Left kidney (tissue), 1 donor: ENCODE measurements at regions not wholly inside any gene's neighbourhood (a gene's known extent, or its start where the extent isn't known, plus 50 kb on each side); places are given as distances from the start of the nearest gene placed in this dataset.
A peak's percentile ranks its signal among the peaks of the same experiment; 100 is the strongest.
"Not testable (repeated sequence)": the region's sequence is repeated elsewhere in the genome, so short reads cannot be mapped to it uniquely, and the experiment has no call there.

Experiments used
- DNase-seq: peaks from one replicate; pipeline ENCODE4 v3.0.0-alpha.2; 2013

GRCh38 chr6:23518294-23518693 lies 607.7 kb upstream of the NRSN1 start:
- no peak for DNase-seq

GRCh38 chr6:23522792-23523547 lies 603.0 kb upstream of the NRSN1 start:
- DNase-seq, result no peak

DNA sequence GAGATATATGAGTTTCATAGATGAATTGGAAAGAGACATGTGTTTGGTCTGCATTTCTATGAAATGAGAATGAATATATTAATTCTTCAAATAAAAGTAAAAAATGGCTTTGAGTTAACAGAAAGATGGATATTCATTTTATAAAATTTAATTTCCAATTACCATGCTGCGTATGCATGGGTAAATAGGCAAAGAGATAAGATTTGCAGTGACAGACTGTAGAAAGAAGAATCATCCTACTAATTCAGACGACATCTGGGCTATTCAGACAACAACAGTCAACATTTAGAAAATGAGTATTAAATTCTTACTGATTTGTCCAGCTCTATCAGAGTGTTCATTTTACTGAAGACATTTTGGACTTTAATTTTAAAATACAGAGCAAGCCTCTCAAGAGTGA lies 602.2 kb upstream of the NRSN1 start:
- DNase-seq, result no peak

DNA sequence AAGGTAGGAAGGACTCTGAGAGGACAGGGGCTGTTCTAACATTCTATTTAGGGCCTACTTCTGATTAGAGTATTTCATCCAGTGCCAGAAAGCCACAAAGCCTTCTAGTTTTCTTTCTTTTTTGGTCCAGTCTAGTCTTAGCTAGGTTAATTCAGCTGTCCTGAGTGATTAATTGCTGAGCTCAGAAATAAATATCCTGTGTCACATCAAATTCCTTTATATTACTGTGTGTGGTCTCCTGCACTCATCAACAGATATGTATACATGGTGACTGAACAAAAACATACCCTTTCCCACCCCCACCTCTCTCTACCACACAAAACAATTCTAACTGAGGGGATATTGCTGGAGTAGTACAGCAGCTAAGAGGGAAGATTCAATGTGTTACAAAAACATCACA lies 601.5 kb upstream of the NRSN1 start:
- DNase-seq, result peak; percentile 48

DNA sequence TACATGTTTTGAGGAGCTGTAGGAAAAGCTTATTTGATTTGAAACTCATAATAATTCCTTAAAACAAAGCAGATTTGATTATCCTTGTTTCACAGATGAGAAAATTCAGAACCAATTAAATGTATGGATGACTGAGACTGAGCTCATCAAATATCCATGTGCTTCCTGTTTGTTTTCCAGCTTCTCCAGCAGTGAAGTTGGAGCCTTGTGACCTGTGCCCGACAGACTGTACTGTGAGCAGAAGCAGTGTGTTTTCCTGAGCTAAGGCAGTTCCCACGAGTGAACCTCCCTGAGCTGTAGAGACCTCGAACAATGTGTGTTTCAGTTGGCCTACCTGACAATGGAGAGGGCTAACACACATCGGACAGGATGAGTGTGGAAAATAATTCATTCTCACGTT lies 599.5 kb upstream of the NRSN1 start:
- DNase-seq, result no peak

DNA sequence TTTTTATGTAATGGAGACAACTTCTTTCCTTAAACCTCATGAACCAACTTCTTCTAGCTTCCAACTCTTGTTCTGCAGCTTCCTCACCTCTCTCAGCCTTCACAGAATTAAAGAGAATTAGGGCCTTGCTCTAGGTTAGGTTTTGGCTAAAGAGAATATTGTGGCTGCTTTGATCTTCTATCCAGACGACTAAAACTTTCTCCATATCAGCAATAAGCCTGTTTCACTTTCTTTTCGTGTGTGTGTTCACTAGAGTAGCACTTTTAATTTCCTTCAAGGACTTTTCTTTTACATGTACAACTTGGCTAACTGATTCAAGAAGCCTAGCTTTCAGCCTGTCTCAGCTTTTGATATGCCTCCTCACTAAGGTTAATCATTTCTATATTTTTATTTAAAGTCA lies 596.1 kb upstream of the NRSN1 start:
- no peak for DNase-seq

GRCh38 chr6:23531666-23532065 lies 594.3 kb upstream of the NRSN1 start:
- DNase-seq, result no peak

DNA sequence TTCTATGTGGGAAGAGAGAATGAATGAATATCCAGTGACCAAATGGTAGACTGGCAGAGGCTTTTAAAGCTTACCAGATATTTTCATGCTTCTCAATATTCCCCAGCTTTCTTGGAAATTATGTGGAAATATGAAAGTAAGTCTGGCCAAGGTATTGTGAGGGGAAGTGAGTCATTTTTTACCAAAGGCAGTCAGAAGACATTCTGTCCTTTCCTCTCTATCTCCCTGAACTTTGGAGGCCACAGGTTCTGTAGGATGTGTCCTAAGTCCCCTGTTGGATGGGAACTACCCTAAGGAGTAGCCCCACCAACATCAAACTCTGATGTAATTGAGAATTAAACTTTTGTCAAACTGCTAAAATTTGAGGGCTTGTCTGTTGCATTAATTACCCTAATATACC lies 593.8 kb upstream of the NRSN1 start:
- DNase-seq, result no peak

DNA sequence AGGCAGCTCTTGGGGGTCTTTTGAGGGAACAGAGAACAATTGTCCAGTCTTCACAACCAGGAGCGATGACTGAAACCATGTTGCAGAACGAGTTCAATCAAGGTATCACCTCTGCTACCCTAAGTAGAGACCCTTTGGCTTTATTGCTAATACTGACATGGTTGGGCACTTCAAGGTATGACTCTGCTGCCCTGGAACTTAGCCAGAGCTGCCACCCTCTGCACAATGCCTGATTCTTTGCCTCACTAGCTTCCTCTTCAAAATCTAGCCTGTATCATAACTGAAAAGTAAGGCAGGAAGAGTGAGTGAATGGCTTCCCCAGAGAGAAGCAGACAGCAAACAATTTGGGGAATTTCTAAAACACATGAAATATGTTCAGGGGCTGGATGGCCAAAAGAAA lies 592.7 kb upstream of the NRSN1 start:
- DNase-seq, result no peak

DNA sequence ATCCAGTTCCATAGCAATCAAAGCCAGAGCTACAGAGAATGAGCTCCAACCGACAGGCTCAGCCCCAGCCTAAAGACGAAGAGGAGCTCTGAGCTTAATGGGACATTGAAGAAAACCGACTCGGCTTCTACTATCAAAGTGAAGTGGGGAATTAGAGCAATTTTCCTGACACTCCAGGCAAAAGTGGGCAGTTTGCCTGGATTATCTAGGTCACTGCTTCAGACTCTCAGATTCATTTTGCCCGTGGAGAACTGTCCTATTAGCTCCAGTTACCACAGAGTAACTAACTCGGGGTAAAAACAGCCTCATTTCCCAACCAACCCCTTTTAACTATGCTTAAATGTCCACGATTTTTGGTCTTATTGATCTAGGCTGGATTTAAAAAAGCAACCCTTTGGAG lies 592.1 kb upstream of the NRSN1 start:
- DNase-seq, result no peak

DNA sequence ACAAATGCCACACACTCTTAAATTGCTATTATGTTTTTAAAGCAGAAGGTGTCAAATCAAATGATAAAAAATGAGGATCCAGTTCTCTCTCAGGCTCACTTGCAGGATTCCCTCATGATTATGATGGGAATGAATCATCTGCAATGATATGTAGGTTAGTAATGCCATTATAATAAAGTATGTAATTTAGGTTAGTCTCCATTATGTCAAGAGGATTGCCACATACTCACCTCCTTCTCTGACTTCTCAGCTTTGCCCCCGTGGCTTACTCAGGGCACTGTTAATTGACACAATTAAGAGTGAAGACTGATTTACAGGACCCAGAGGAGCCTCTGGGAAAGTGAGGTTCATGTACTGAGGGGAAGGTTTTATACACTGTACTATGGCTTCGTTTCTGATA lies 591.7 kb upstream of the NRSN1 start:
- no peak for DNase-seq

DNA sequence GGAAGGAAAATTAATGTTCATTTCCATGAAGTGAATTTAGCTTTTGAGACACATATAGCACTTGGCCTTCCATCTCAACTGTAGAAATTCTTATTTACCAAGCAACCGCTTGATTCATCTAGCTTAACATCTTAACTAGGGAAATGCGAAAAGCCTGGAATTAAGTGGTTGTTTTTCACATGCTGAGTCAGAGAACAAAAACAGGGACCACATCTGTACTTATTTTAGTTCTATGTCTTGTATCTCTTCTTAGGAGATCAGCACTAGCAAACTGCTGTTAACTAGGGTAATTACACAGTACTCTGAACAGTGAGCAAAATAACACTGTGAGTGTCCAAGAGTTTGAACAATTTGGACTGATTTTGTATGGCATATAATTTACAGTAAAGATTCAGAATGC lies 590.9 kb upstream of the NRSN1 start:
- no peak for DNase-seq

- DNase-seq, result no peak
Observed at GRCh38 chr6:23537828-23538227, 588.2 kb upstream of the NRSN1 start.

DNA sequence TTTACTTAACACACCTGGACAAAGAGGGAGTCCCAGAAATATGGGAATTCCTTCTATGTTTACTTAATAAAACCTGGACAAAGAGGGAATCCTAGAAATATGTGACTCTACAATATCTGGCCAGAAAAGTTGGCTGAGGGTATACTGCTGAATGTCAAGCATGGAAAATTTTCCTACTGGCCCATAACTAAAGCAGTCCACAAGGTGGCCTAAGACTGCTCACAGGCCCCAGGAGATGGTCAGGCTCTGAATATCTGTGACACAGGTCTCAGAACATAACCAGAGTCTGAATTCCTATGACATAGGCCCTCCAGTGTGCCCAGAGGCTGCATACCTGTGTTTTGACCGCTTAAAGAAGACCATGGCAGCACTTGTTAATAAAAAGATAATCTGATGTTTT lies 578.2 kb upstream of the NRSN1 start:
- DNase-seq, result no peak

GRCh38 chr6:23554953-23555352 lies 571.1 kb upstream of the NRSN1 start:
- DNase-seq, result not testable (repeated sequence)

DNA sequence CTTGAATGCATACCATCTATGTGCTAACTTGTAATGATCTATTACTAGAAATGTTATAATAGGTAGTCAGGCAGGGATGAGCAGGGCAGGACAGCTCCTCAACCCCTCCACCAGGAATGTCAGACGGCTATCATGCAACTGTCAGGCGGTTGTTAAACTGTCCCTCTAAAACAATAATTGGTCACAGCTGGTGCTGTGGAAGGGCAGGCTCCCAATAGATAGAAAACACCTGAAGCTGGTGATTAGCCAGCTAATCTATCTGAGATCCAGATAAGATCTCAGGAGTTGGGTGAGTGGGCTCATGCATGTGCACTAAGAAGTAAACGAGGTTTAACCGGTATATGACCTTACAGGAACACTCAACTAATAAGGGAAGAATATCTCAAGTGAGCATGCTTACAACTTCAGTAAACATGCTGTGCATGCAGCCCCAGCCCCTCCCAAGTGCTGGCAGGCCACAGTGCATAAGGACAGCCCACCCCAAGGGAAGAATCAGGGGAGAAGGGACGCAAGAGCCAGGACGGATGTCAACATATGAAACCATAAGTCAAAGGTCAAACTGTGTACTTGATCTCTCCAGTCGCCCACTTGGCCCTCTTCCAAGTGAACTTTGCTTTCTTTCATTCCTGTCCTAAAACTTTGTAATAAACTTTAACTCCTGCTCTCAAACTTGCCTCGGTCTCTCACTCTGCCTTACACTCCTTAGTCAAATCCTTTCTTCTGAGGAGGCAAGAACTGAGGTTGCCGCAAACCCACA lies 566.2 kb upstream of the NRSN1 start:
- peak; percentile 34 for DNase-seq

DNA sequence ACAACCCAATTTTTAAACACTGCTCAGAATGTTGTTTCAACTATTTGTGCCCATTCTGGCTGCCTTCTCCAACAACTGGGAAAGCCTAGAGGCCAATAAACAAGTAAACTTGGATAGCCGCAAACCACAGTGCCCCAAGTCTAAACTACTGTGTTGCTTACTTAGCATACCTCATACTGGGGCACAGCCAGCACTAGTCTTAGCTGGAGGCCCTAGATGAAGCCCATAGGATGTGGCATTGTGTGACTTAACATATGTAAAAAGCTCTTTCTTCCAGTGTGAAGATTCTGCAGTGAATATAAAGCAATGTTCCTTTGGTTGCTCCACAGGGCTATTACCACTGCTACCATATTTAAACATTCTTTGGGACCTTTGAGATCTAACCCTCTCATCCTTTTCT lies 564.3 kb upstream of the NRSN1 start:
- DNase-seq, result no peak

DNA sequence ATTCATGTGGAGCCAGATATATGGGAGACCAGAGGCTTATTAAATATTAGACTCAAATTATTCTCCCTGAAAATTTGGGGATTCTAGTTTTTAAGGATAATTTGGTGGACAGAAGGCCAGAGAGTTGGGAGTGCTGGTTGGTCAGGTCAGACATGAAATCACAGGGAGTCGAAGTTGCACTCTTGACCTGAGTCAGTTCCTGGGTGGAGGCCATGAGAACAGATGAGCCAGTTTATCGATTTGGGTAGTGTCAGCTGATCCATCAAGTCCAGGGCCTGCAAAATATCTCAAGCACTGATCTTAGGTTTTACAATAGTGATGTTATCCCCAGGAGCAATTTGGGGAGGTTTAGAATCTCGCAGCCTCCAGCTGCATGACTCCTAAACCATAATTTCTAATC lies 563.5 kb upstream of the NRSN1 start:
- no peak for DNase-seq

GRCh38 chr6:23563323-23563722 lies 562.7 kb upstream of the NRSN1 start:
- no peak for DNase-seq

DNA sequence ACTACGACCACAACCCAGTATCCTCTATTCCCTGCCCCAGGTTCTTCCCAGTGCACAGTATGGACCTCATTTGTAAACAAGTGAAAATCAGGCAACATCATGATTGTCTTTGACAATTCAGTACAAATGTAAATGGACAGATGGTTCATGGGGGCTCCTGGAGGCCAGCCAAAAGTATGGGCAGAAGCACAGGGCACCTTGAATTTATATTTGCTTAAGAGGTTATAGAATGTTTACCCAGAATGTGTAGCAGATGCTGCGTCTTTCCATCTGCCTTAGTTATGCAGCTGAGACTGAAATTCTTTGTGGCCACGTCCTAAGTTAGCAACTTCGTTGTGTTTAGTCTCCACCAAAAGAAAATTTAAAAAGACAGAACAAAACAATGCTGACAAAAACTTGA lies 559.6 kb upstream of the NRSN1 start:
- no peak for DNase-seq

- no peak for DNase-seq
Observed at GRCh38 chr6:23568292-23568691, 557.7 kb upstream of the NRSN1 start.

DNA sequence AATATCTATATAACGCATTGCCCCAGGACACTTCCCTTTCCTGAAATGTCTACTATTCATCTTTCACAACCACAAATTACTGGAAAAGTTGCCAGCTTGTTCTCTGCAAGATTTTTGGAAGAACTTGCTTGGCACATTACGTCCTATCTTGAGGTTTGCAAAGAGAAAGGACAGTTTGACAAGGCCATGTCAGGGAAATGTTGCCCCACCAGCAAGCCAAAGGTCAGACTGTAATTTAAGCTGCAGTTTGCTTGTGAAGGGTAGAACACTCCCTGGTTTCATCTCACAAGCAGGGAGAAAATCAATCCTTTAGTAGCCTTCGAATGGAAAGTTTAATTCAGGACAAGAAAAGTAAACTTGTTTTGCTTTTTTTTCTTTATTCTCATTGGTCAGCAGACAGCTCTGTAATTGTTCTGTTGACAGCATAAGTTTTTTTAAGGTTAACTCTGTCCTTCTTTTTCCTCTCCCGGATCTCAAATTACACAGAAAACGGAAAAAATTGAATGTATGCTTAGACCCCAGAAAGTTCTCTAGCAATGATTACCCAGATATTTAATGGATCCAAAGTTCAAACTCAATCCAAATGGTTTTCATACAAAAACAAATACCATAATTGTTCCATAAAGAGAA lies 541.8 kb upstream of the NRSN1 start:
- peak; percentile 21 for DNase-seq

DNA sequence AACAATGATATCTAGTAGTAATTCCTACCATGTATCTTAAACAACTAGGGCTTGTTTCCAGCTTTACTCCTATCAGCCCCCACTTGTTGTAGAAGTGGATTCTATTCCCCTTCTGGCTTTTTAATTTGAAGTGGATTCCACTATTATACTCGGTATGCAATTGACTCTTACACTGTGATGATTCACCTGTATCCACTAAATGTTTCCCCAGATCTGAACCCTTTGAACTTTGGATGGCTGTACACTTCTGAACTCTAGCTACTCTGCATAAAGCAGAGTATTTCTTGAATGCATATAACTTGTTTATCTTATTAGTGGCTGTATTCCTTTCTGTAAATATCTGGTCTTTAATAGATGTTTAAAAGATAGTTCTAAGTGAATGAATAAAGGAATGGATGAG lies 538.4 kb upstream of the NRSN1 start:
- no peak for DNase-seq

DNA sequence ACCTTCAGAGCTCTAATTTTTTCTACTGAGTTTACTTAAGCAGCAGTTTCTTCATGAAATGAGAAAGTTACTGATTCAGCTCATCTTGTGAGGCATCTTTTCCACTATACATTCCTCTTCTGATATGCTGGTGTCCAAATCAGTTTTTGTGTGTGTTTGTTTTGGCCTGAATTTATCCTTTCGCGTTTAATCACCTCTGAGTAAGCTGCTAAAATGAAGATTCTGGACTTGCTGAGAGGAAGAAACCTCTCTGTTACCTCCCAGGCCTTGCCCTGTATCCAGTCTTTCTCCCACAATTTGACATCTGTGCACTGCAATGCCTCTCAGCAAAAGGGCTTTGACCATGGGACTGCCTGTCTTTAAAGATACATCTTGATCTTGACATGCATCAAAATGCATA lies 536.2 kb upstream of the NRSN1 start:
- DNase-seq, result no peak
